ENCODE measurements at regions not wholly inside any gene's neighbourhood (a gene's known extent, or its start where the extent isn't known, plus 50 kb on each side); places are given as distances from the start of the nearest gene placed in this dataset.
A peak's percentile ranks its signal among the peaks of the same experiment; 100 is the strongest.
"Not testable (repeated sequence)": the region's sequence is repeated elsewhere in the genome, so short reads cannot be mapped to it uniquely, and the experiment has no call there.

DNA sequence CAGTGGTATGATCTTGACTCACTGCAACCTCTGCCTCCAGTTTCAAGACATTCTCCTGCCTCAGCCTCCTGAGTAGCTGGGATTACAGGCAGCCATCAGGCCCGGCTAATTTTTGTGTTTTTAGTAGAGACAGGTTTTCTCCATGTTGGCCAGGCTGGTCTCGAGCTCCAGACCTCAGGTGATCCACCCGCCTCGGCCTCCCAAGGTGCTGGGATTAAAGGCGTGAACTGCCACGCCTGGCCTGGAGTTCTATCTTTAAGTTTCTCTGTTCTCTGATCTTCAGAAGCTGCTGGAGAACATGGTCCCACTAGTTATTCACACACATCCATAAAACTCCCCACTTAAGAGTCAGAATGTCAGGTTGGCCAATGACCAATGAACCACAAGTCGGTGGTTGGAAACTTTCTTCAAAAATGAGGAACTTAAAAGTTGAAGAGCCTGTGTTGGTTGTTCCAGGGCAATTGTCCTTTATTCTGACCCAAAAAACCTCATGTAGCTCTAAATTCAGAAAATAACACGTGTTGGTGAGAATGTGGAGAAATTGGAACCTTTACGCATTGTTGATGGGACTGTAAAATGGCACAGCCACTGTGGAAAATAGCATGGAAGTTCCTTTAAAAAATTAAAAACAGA lies 55.9 kb upstream of the PIK3CB start:
- no peaks in the 10 kb centered on the region for H3K27me3 Mint-ChIP-seq
- H3K4me1 Mint-ChIP-seq: peaks cover 14 to 36% of the 10 kb centered on the region in 2 donors
- H3K36me3 Mint-ChIP-seq: no peaks in the 10 kb centered on the region
- ATAC-seq (replicated peaks) (peak; percentile 86 to 88), DNase-seq (peak; percentile 54)
- H3K9me3 Mint-ChIP-seq: no peaks in the 10 kb centered on the region
- H3K27ac Mint-ChIP-seq: peak overlapping the region; percentile 84
- peak overlapping the region; percentile 33 to 44 for H3K4me3 Mint-ChIP-seq

DNA sequence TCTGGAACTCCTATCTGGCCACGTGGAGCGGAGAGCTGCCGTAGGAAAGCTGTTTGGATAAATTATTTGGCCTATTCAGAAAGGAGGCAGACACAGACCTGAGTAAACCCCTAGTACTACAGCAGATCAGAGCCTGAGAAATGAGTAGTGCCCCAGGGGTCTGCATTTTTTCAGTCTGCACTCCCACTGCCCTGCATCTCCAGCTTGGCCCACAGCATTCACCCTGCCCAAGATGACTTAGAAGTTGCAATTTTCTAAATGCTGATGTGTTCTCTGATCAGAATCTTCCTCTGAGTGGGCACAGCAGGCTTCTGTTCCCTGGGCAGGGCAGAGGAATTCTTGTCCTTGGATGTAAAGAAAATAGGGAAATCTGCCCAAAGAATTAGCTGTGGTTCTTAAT lies 55.1 kb upstream of the PIK3CB start:
- Mint-ChIP-seq H3K27me3 (no peaks in the 10 kb centered on the region), H3K4me3 (no peak overlapping the region), H3K9me3 (no peaks in the 10 kb centered on the region), H3K27ac (no peak overlapping the region), H3K36me3 (no peaks in the 10 kb centered on the region), H3K4me1 (peaks cover 14 to 36% of the 10 kb centered on the region in 2 donors)
- no peak for DNase-seq
- ATAC-seq (replicated peaks): no peak

DNA sequence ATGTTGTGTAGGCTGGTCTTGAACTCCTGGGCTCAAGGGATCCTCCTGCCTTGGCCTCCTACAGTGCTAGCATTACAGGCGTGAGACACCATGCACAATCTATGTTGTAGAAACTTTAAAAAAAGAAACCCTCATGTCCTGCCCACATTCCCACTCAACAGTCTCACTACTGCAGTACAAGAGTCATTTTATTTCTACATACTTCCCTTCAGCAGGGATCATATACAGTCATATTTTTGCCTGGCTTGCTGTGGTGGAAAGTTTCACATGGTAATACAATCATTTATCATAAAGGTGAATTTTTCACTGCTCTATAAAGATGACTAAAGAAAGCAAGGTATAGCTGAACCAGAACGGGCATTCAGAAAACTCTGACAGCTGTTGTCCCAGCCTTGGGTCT lies 53.8 kb upstream of the PIK3CB start:
- DNase-seq: peak; percentile 6
- no peak overlapping the region for H3K4me3 Mint-ChIP-seq
- H3K27ac Mint-ChIP-seq: peak overlapping the region; percentile 27
- no peaks in the 10 kb centered on the region for H3K27me3 Mint-ChIP-seq
- peak; percentile 78 to 83 for ATAC-seq (replicated peaks)
- peaks cover 14 to 36% of the 10 kb centered on the region in 2 donors for H3K4me1 Mint-ChIP-seq
- no peaks in the 10 kb centered on the region for H3K9me3 Mint-ChIP-seq
- no peaks in the 10 kb centered on the region for H3K36me3 Mint-ChIP-seq

DNA sequence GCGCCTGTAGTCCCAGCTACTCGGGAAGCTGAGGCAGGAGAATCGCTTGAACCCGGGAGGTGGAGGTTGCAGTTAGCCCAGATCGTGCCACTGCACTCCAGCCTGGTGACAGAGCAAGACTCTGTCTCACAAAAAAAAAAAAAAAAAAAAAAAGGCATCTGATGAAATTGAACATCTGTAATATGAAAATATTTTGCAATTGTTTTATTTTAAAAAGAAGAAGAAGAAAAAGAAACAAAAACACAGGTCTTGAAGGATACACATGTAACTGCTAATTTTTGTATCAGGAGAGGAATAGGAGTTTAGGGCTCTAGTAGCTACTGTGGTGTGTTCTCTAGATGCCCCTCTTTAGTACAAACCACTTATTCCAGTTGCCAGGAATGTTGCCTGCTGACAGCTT lies 51.4 kb upstream of the PIK3CB start:
- not testable (repeated sequence) for ATAC-seq (replicated peaks); H3K27me3 Mint-ChIP-seq; H3K4me3 Mint-ChIP-seq

More for the DNA sequence above, 51.4 kb upstream of the PIK3CB start:
- not testable (repeated sequence) for H3K27ac Mint-ChIP-seq, H3K36me3 Mint-ChIP-seq, H3K9me3 Mint-ChIP-seq, DNase-seq
- H3K4me1 Mint-ChIP-seq: peaks cover 14 to 30% of the 10 kb centered on the region in 2 donors
